Thymus (tissue), 11 donors: ENCODE measurements at regions not wholly inside any gene's neighbourhood (a gene's known extent, or its start where the extent isn't known, plus 50 kb on each side); places are given as distances from the start of the nearest gene placed in this dataset.
"Not testable (repeated sequence)": the region's sequence is repeated elsewhere in the genome, so short reads cannot be mapped to it uniquely, and the experiment has no call there.

Experiments used
- DNase-seq, 9 donors: peaks; one replicate each; pipeline ENCODE4 v3.0.0-alpha.2; 2013; ENCODE audit warnings: low spot score in 9 of 9, low read depth in 6 of 9, missing footprints in 1 of 9
- H3K27ac ChIP-seq, 2 donors: one replicate each; pipeline ENCODE4 v1.5.1; 2013; ENCODE audit warnings: control low read depth in 1 of 2, low read depth in 1 of 2, low read length in 1 of 2, mild to moderate bottlenecking in 1 of 2, moderate library complexity in 1 of 2
- H3K27me3 ChIP-seq, 2 donors: one replicate each; pipeline ENCODE4 v1.5.1; 2013; ENCODE audit warnings: low read length in 1 of 2; ENCODE audit not compliant: control insufficient read depth in 2 of 2, insufficient read depth in 1 of 2
- H3K36me3 ChIP-seq, 2 donors: one replicate each; pipeline ENCODE4 v1.5.1; 2013; ENCODE audit warnings: low read length in 1 of 2, mild to moderate bottlenecking in 1 of 2, moderate library complexity in 1 of 2; ENCODE audit not compliant: control insufficient read depth in 2 of 2, insufficient read depth in 2 of 2
- H3K4me1 ChIP-seq, 2 donors: one replicate each; pipeline ENCODE4 v1.5.1; 2013; ENCODE audit warnings: low read length in 2 of 2; ENCODE audit not compliant: control insufficient read depth in 2 of 2, insufficient read depth in 2 of 2
- H3K4me3 ChIP-seq, 2 donors: one replicate each; pipeline ENCODE4 v1.5.1; 2013; ENCODE audit warnings: low read length in 2 of 2, control low read depth in 1 of 2, mild to moderate bottlenecking in 1 of 2
- H3K9me3 ChIP-seq, 2 donors: one replicate each; pipeline ENCODE4 v1.5.1; 2013; ENCODE audit warnings: low read length in 1 of 2, mild to moderate bottlenecking in 1 of 2; ENCODE audit not compliant: control insufficient read depth in 2 of 2, insufficient read depth in 1 of 2
- WGBS: extraction: QIAGEN DNeasy Blood & Tissue Kit; methylation state at CpG from one replicate; pipeline ENCODE4 v1.1.7; 2013; 5-methylcytosine and 5-hydroxymethylcytosine counted together
- donor health status: healthy.

- no peaks in the 10 kb centered on the region for H3K9me3 ChIP-seq
- no peaks in the 10 kb centered on the region for H3K4me1 ChIP-seq
- no peak overlapping the region for H3K27ac ChIP-seq
- H3K4me3 ChIP-seq = no peak overlapping the region
- no peaks in the 10 kb centered on the region for H3K36me3 ChIP-seq
- DNase-seq = no peak
- no peaks in the 10 kb centered on the region for H3K27me3 ChIP-seq
- WGBS = 98% methylated on average over 2 of the region's 2 CpGs
These were observed 133.8 kb downstream of the TTC6 start for GRCh38 chr14:37729218-37729617.

- H3K4me3 ChIP-seq = no peak overlapping the region
- H3K27ac ChIP-seq = no peak overlapping the region
- H3K4me1 ChIP-seq = no peaks in the 10 kb centered on the region
- no peaks in the 10 kb centered on the region for H3K27me3 ChIP-seq
- no peaks in the 10 kb centered on the region for H3K36me3 ChIP-seq
- DNase-seq = no peak
- H3K9me3 ChIP-seq = no peaks in the 10 kb centered on the region
- WGBS = 65% methylated on average over 4 of the region's 4 CpGs
These were observed 135.7 kb downstream of the TTC6 start for GRCh38 chr14:37731094-37731493.

GRCh38 chr14:37745657-37746056 is 150.2 kb downstream of the TTC6 start:
- Histone ChIP-seq H3K4me3 (no peak overlapping the region), H3K4me1 (no peaks in the 10 kb centered on the region), H3K36me3 (no peaks in the 10 kb centered on the region), H3K27me3 (no peaks in the 10 kb centered on the region), H3K9me3 (no peaks in the 10 kb centered on the region), H3K27ac (no peak overlapping the region)
- no peak for DNase-seq
- WGBS = 85% methylated on average over 2 of the region's 2 CpGs

- no peak overlapping the region for H3K4me3 ChIP-seq
- 93% methylated on average over 1 of the region's 1 CpG for WGBS
- no peak overlapping the region for H3K27ac ChIP-seq
- no peaks in the 10 kb centered on the region for H3K36me3 ChIP-seq
- no peaks in the 10 kb centered on the region for H3K4me1 ChIP-seq
- no peaks in the 10 kb centered on the region for H3K27me3 ChIP-seq
- no peaks in the 10 kb centered on the region for H3K9me3 ChIP-seq
- DNase-seq = no peak
These were observed 150.9 kb downstream of the TTC6 start for GRCh38 chr14:37746140-37746832.

- Histone ChIP-seq H3K4me1 (no peaks in the 10 kb centered on the region), H3K4me3 (no peak overlapping the region), H3K9me3 (no peaks in the 10 kb centered on the region), H3K27me3 (no peaks in the 10 kb centered on the region), H3K36me3 (no peaks in the 10 kb centered on the region), H3K27ac (no peak overlapping the region)
- 88% methylated on average over 5 of the region's 5 CpGs for WGBS
- DNase-seq = no peak
These were observed 158.0 kb downstream of the TTC6 start for GRCh38 chr14:37753459-37753858.

- H3K36me3 ChIP-seq, H3K27me3 ChIP-seq, H3K4me1 ChIP-seq, H3K4me3 ChIP-seq, H3K9me3 ChIP-seq, DNase-seq, H3K27ac ChIP-seq: not testable (repeated sequence)
- WGBS = 62% methylated on average over 2 of the region's 2 CpGs
These were observed 164.8 kb downstream of the TTC6 start for GRCh38 chr14:37760275-37760674.

GRCh38 chr14:37763266-37763665 is 167.8 kb downstream of the TTC6 start:
- Histone ChIP-seq H3K4me3 (no peak overlapping the region), H3K27ac (no peak overlapping the region), H3K27me3 (no peaks in the 10 kb centered on the region), H3K4me1 (no peaks in the 10 kb centered on the region), H3K36me3 (no peaks in the 10 kb centered on the region), H3K9me3 (peaks cover 0 to 3% of the 10 kb centered on the region in 2 donors)
- WGBS = 91% methylated on average over 3 of the region's 3 CpGs
- no peak for DNase-seq

GRCh38 chr14:37772283-37772682 is 176.9 kb downstream of the TTC6 start:
- not testable (repeated sequence) for H3K4me3 ChIP-seq, H3K27me3 ChIP-seq, H3K27ac ChIP-seq, DNase-seq, H3K36me3 ChIP-seq, H3K4me1 ChIP-seq, H3K9me3 ChIP-seq
- 89% methylated on average over 23 of the region's 23 CpGs for WGBS

GRCh38 chr14:37776791-37777499 is 181.5 kb downstream of the TTC6 start:
- Histone ChIP-seq H3K9me3 (peaks cover 0 to 14% of the 10 kb centered on the region in 2 donors), H3K4me1 (no peaks in the 10 kb centered on the region), H3K36me3 (no peaks in the 10 kb centered on the region), H3K27me3 (no peaks in the 10 kb centered on the region), H3K4me3 (no peak overlapping the region), H3K27ac (no peak overlapping the region)
- no peak for DNase-seq
- WGBS = over 99% methylated on average over 4 of the region's 4 CpGs
